Thyroid gland (tissue), 4 donors: ENCODE measurements at regions not wholly inside any gene's neighbourhood (a gene's known extent, or its start where the extent isn't known, plus 50 kb on each side); places are given as distances from the start of the nearest gene placed in this dataset.

Source experiments
- POLR2A ChIP-seq, 2 donors: fragments of 450-650 bp; IDR thresholded peaks; one replicate each; pipeline ENCODE4 v1.6.1; 2017; ENCODE audit warnings: antibody characterized with exemption in 2 of 2, mild to moderate bottlenecking in 2 of 2, moderate library complexity in 1 of 2
- TF ChIP-seq, protein P1 (sequence below), 6 experiments: fragments of 200-600 bp in 3 of 6; fragments of 450-650 bp in 3 of 6; sonication (generic) in 3 of 6; IDR thresholded peaks; one replicate each; pipeline ENCODE4 v1.5.1; 2016 to 2019; ENCODE audit warnings: antibody characterized with exemption in 6 of 6, mild to moderate bottlenecking in 2 of 6, inconsistent platforms in 1 of 6, moderate library complexity in 1 of 6

DNA sequence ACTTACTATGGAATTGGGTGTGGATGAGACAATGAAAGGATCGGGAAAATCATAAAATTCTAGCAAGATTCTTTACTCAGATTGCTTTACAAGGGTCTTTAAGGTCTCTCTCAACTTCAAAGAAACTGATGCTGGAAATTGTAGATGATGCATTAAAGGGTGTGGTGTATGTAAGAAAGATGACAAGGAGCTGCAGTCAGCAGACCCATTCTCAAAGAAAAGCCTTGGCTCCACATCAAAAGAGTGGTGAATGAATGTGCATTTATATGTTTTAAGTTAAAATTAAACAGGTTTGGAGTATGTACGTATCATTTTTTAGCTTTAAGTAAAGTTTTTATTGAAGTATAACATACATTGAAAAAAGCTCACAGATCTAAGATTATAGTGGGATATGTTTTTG, 194.5 kb downstream of the C12orf75 start:
- TF ChIP-seq, protein P1, sequence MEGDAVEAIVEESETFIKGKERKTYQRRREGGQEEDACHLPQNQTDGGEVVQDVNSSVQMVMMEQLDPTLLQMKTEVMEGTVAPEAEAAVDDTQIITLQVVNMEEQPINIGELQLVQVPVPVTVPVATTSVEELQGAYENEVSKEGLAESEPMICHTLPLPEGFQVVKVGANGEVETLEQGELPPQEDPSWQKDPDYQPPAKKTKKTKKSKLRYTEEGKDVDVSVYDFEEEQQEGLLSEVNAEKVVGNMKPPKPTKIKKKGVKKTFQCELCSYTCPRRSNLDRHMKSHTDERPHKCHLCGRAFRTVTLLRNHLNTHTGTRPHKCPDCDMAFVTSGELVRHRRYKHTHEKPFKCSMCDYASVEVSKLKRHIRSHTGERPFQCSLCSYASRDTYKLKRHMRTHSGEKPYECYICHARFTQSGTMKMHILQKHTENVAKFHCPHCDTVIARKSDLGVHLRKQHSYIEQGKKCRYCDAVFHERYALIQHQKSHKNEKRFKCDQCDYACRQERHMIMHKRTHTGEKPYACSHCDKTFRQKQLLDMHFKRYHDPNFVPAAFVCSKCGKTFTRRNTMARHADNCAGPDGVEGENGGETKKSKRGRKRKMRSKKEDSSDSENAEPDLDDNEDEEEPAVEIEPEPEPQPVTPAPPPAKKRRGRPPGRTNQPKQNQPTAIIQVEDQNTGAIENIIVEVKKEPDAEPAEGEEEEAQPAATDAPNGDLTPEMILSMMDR (IDR thresholded peaks at IDR 0.05), result no peak
- no peak for TF ChIP-seq POLR2A (IDR thresholded peaks at IDR 0.05)
